Stromal cell of bone marrow (primary cell): ENCODE measurements at regions not wholly inside any gene's neighbourhood (a gene's known extent, or its start where the extent isn't known, plus 50 kb on each side); places are given as distances from the start of the nearest gene placed in this dataset.

Experiments used
- DNase-seq: peaks from one replicate; pipeline ENCODE4 v3.0.0-alpha.2; 2012; ENCODE audit warnings: low read depth

DNA sequence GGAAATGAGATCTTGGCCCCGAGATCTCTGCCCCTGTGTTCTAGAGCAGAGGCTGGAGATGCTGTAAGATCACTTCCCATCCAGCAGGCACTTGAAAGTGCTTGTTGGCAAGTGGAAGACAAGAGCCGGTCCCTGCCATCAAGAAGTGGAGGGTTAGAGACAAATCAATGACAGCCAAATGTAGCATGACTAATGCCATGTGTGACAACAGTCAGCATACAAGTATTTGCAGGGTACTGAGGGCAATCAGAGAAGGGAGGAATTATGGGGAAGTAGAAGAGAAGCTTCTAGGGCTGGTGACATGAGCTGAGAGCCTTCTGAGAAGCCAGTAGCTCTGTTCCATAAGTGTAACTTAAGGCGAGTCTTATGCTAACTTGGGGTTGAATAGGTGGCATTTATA, 58.6 kb downstream of the TMEM17 start:
- no peak for DNase-seq

DNA sequence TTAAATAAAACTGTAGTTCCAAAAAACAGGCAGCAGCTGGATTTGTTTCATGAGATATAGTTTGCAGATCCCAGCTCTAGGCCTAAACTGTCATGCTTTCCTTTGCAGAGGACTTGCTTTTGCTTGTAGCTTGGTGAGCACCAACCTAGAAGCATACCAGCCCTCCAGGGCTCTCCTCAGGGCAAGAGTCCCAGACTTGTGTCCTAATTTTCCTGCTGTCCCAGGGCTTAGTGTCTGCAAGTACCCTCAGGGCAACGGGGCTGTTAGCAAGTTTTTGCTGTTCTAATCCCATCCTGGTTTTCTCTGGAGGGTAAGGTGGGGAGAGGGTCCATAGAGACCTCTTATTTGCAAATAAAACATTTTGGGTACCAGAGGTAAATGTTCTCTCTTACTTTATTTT, 59.5 kb downstream of the TMEM17 start:
- no peak for DNase-seq

DNA sequence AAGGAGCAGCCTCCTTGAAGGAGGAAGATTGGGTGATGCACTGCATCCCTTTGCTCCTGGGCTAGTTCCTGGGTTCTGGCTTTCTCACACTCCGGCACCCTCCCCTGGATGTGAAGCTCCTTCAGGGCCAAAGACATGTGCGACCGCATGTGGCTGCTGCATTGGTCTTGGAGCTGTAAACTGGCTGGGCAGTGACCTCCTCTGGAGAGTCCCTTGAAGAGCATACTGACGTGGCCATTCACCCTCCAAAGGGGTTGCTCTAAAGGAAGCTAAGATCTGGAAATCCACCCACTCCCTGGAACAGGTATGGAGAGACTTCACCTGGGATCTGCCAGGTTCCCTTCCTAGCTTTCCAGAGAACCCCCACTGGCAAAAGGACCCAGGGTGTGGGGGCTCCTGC, 62.1 kb downstream of the TMEM17 start:
- no peak for DNase-seq

DNA sequence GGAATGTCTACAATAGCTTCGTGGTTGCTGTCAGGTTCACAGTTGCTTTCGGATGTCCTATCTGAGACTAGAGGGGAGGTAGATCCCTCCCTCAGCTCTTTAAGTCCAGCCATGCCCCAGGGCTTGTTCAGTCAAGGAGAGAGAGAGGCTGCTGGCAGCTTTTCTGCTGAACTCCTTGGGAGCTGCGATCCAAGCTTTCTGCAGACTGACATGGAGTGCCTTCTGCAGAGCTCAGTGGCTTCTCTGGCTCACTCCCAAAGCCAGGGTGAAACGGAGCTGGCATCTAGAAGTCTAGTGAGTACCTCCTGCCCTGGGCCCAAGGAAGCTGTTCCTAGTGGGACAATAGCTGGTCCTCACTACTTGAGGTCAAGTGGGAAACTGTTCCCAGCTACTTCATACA, 62.5 kb downstream of the TMEM17 start:
- no peak for DNase-seq

GRCh38 chr2:62441824-62442223, 64.2 kb downstream of the TMEM17 start:
- no peak for DNase-seq

DNA sequence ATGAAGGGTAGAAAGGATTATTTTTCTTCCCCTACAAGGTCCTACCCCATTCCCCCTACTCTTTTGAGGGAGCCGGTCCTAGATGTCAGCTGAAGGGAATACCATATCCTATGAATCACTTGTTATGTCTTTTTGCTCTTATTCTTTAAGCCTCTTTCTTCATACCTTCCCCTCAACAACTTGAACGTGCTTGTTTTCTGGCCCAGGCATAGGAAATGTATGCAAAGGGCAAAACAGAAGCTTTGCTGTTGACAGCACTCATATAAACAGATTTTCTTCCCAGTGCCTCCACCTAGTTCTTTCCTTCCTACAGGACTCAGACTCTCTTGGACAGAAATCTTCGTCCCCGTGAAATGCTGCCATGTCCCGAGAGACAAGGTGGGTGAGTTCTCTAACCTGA, 64.6 kb downstream of the TMEM17 start:
- no peak for DNase-seq

DNA sequence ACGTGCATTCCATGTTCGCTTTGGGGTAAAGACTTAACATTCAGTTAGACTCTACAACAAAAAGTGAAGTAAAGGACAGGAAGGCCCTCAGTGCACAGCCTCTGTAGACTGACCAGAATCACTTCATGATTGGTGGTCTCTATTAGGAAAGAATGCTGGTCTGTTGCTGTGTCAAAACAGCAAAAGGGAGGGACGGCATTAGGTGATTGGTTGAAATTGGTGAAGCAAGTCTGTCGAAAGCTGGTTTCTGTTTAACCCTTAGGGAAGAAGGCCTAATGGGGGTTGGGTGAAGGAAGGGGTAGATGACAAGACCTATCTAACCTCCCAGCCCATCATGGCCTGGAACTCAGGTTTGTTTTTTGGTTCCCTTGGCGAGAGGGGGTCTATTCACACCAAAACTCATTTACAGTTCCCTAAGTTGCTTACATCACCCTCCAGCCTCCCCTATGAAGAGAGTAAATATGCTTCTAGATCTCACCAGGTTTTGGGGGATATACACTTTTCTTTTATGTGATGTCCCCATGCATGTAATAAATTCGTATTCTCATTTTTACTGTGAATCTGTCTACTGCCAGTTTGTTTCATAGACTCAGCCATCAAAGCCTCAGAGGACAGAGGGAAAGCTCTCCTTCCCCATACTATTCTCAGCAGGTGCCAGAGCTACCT, 65.6 kb downstream of the TMEM17 start:
- DNase-seq = no peak

DNA sequence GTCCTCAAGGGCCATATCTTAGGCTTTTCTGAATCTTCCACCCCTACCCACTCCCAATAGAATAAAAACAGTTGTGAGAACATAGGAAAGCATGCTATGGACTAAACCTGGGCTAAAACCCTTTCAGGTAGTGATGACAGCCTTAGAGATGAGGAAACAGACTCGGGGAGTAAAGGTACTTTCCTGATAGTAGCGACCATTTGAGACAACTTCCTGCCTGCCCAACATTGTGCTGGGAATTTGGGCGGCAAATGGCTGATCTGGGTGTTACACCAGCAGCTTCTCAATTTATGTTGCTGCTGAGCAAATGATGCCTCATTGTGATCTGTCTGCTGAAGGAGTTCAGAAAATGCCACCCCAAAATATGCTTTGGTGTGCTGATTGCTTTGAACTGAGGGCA, 66.6 kb downstream of the TMEM17 start:
- DNase-seq = no peak

DNA sequence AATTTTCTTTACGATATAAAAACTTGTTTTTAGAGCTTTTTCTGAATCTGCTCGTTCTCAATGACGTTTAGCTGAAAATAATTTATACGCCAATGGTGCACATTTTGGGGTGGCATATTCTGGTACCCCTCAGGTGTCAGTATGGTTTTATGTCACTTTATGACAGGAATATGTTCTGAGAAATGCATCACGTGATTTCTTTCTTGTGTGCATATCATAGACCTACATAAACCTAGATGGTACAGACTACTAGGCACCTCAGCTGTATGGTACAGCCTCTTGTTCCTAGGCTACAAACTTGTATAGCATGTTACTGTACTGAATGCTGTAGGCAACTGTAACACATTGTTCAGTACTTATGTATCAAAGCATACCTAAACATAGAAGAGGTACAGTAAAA, 68.2 kb downstream of the TMEM17 start:
- DNase-seq = no peak

DNA sequence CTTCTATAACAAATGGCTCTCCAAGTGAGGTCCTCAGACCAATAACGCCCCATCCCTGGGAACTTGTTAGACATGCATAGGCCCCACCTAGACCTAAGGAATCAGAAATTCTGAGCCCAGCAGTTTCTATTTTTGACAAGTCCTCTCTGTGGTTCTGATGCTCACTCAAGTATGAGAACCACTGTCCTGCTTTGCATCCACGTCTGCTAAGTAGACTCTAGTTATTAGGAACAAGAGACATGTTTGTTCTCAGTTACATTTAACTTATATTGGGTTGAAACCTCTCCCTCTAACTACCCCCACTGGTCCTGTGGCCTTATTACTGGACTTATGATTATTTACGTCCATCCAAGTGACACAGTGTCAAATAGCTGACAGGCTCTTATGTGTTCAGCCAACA, 70.3 kb downstream of the TMEM17 start:
- no peak for DNase-seq

- no peak for DNase-seq
Measured at GRCh38 chr2:62432407-62432806, 73.6 kb downstream of the TMEM17 start.

DNA sequence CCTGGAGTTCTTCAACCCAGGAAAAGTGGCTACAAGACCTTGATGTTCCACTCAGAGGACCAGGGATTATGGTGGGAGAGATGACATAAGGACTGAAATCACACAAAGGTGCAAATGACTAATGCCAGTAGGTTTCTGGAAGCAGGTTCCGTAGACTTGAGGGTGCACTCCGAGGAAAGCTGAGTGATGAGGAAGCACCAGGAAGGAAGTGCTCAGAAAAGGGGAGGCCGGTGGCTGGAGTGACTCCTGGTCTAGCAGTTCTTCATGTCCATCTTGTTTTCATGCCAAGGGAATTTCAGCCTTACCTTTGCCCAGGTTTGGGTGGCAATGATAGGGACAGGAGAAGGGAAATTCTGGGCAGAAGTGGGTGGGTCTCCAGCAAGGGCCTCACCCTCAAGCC, 74.5 kb downstream of the TMEM17 start:
- no peak for DNase-seq

DNA sequence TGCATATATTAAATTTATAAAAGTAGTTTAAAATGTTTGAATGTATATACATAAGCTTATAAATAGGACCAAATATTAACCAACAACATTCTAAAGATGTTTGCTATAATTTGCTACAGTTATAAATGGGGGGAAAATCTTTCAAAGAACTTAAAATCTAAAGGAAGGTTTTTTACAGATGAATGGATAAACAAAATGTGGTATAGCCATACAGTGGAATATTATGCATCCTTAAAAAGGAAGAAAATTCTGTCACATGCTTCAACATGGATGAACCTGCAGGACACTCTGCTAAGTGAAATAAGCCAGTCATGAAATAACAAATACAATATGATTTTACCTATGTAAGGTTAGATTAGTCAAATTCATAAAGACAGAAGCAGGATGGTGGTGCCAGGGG, 75.8 kb downstream of the TMEM17 start:
- DNase-seq = no peak

DNA sequence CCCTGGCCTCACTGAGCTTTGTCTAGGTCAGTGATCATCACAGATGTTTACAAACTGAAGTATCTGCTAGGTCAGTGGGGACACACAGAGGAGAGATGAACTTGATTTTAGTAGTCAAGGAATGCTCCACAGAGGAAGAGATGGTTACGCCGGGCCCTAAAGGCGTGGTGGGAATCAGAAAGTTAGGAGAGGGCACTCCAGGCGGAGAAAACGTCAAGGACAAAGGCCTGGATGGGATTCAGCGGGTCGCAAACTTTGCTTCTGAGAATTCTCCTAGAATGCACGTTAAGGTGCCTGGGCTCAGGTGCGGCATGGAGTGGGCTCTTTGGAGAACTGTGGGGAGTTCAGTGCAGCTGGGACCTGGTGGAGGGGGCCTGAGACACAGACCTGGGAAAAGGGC, 78.8 kb downstream of the TMEM17 start:
- no peak for DNase-seq

DNA sequence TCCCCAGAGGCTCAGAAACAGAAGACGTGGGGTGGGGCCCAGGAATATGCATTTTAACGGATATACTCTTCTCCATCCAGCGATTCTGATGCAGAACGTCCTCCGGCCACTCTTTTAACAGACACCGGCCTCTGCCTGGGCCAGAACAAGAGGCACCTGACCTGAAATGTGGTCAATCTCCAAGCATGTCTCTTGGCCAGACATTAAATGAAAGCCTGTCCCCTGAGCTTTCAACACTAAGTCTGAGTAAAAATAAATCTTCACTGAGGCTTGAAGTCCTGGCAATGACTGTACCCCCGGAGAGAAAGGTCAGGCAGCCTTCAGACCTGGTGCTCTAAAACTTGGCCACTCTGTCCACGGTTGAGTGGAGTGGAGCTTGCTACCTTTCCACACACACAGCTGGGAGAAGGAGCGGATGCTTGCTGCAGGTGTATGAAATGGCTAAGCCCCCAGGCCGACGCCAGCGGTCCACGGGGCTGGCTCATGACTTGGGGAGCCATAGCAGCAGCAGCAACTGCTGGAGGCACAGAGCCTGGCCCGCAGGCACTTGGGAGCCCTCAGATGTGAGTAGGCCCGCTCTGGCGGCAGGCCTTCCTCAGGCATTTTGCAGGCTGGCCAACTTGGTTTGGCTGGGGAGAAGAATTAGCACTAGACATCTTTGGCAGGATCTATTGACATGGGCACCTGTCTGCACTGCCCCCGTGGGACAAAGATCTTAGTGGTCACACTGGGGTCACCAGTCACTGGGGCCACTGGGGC, 79.7 kb downstream of the TMEM17 start:
- DNase-seq = no peak

DNA sequence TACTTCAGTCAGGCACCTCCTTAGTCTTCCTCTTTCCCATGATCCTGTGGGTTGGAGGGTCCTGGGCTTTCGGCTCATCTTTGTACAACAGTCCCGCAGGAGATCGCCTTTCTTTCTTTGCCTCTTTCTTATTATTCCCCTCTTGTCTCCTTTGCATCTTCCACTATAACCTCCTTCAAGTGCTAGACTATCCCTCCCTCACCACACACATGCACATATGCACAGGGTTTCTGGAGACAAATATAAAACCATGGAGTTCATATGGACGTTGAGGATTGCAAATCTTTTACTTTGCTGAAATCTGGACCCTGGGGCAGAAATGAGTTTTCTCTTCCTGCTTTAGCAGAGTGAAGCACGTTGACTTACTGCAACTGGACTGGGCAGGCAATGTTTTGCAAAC, 80.3 kb downstream of the TMEM17 start:
- no peak for DNase-seq

DNA sequence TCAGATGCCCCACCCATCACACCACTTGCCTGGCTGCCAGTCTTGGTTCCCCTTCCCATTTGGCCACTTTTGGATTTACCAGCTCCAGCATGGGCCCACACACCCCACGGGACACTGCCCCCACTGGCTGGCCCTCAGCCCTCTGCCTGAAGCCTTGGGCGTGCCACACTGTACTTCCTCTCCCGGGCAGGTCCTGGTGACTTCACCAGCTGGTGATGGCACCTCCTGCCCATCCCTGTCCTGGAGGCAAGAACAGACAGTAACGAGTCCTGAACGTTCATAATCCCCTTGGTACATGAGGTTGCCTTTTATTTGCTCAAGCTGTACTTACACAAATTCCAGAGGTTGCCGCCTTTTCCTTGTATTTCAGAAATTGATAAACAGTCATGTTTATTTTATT, 81.1 kb downstream of the TMEM17 start:
- no peak for DNase-seq

GRCh38 chr2:62423883-62424458, 82.0 kb downstream of the TMEM17 start:
- DNase-seq = no peak

GRCh38 chr2:62423235-62423634, 82.8 kb downstream of the TMEM17 start:
- DNase-seq = no peak

- DNase-seq = no peak
Measured at GRCh38 chr2:62415518-62415917, 90.5 kb downstream of the TMEM17 start.

DNA sequence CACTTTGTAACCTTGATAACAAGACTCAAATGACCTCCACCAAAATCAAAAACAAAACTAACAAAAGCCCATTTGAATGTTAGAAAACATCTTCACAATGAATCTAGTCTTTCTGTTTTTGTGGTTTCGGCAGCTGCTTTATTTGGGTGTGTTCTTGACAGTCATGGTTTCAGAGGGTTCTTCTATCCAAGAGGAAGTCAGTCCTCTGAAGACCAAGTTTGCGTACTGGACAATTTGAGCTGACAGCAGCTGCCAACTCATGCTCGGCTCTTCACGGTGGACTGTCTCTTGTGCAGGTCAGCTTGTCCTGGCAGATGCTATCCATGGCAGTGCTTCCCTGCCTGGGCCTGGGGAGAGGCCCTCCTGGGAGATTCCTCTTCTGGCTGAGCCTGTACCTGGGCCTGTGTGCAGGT, 91.0 kb downstream of the TMEM17 start:
- no peak for DNase-seq

GRCh38 chr2:62413116-62413663, 92.8 kb downstream of the TMEM17 start:
- DNase-seq = no peak

DNA sequence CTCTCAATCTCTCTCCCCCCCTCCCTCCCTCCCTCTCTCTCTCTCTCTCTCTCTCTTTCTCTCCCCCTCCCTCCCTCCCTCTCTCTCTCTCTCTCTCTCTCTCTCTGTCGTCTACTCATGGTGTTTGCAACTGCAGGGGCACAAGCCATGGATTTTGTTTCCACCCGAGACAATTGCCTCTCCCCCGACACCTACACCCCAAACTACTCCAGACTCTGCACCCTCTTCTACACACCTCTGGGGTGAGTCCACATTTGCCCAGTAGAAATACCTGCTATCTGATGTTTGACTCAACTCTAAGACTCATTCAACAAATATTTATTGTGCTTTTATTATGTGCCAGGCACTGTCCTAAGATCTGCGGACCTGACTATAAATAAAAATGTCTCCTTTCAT, 93.7 kb downstream of the TMEM17 start:
- DNase-seq = no peak
